ENCODE measurements at regions not wholly inside any gene's neighbourhood (a gene's known extent, or its start where the extent isn't known, plus 50 kb on each side); places are given as distances from the start of the nearest gene placed in this dataset.
"Not testable (repeated sequence)": the region's sequence is repeated elsewhere in the genome, so short reads cannot be mapped to it uniquely, and the experiment has no call there.

DNA sequence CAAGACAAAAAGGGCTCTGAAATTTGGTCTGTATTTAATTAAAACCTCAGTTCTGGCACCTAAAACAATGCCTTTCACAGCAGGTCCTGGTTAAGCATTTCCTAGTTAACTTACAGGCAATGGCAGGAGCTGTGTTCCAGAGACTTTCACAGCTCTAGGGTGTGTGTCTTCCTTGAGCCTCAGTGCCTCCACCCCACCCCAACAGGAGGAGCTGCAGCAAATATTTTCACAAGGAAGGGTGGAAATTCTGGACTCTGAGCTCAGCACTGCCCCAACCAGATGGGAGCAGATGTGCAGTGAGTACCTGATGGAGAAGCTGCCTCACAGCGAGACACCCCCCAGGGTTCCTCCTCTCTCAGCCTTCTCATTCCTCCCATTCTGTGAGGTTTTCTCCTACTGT is 106.3 kb upstream of the SPATA12 start:
- no peak for DNase-seq

- DNase-seq: no peak
These were observed 107.6 kb upstream of the SPATA12 start for GRCh38 chr3:56952846-56953245.

GRCh38 chr3:56952061-56952460 is 108.4 kb upstream of the SPATA12 start:
- no peak for DNase-seq

- DNase-seq: no peak
These were observed 109.1 kb upstream of the SPATA12 start for GRCh38 chr3:56951366-56951765.

- DNase-seq: not testable (repeated sequence)
These were observed 115.1 kb upstream of the SPATA12 start for GRCh38 chr3:56945378-56945777.

DNA sequence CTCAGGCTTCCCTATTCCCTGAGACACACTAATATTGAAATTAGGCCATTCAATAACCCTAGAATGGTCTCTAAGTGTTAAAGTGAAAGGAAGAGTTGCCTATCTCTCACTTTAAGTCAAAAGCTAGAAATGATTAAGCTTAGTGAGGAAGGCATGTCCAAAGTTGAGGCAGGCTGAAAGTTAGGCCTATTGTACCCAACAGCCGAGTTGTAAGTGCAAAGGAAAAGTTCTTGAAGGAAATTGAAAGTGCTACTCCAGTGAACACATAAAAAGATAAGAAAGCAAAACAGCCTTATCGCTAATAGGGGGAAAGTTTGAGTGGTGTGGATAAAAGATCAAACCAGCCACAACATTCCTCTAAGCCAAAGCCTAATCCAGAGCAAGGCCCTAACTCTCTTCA is 117.9 kb upstream of the SPATA12 start:
- no peak for DNase-seq

DNA sequence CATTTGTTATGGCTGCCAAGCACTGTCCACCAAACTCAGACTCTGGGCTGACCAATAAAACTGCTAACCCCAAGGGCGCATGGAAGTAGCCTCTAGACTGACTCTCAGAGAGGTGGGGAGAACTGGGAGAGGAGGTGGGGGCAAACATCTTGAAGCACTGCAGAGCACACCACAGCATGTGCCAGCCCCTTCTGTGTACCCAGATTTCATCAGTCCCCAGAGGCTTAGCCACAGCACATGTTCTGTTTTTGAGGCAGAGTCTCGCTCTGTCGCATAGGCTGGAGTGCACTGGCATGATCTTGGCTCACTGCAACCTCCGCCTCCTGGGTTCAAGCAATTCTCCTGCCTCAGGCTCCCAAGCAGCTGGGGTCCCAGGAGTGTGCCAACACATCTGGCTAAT is 119.5 kb upstream of the SPATA12 start:
- no peak for DNase-seq

- DNase-seq: no peak
These were observed 120.1 kb upstream of the SPATA12 start for GRCh38 chr3:56940321-56940720.

GRCh38 chr3:56939834-56940233 is 120.6 kb upstream of the SPATA12 start:
- DNase-seq: no peak

DNA sequence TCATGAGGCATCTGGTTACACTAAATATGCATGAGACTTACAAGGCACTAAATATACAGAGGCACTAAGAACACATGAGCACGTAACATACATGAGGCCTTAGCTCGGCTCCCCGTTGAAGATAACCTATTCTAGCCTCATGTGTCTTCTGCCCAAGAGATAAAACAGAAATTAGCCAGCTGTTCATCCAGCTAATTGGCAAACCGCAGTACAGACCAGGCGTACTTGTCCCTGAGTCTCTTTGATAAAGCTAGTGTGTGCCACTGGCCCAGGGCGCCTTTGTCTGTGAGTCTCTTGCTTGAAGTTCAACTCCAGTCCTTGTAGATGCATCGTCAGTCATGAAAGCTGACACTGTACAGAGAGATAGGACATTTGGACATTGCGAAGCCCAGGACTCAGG is 121.9 kb upstream of the SPATA12 start:
- DNase-seq: no peak

- DNase-seq: no peak
These were observed 122.9 kb upstream of the SPATA12 start for GRCh38 chr3:56937580-56937979.

- no peak for DNase-seq
These were observed 124.7 kb upstream of the SPATA12 start for GRCh38 chr3:56935811-56936210.

- not testable (repeated sequence) for DNase-seq
These were observed 126.0 kb upstream of the SPATA12 start for GRCh38 chr3:56934481-56934880.

GRCh38 chr3:56933803-56934202 is 126.7 kb upstream of the SPATA12 start:
- no peak for DNase-seq

GRCh38 chr3:56932866-56933265 is 127.6 kb upstream of the SPATA12 start:
- DNase-seq: no peak

- DNase-seq: no peak
These were observed 128.6 kb upstream of the SPATA12 start for GRCh38 chr3:56931836-56932235.

GRCh38 chr3:56930706-56931105 is 129.0 kb upstream of the ARHGEF3 start:
- DNase-seq: no peak

- no peak for DNase-seq
These were observed 128.3 kb upstream of the ARHGEF3 start for GRCh38 chr3:56929809-56930615.

GRCh38 chr3:56928379-56929068 is 126.8 kb upstream of the ARHGEF3 start:
- no peak for DNase-seq

- DNase-seq: no peak
These were observed 126.1 kb upstream of the ARHGEF3 start for GRCh38 chr3:56927855-56928254.

GRCh38 chr3:56926947-56927282 is 125.2 kb upstream of the ARHGEF3 start:
- DNase-seq: no peak

- DNase-seq: no peak
These were observed 124.6 kb upstream of the ARHGEF3 start for GRCh38 chr3:56926243-56926946.

DNA sequence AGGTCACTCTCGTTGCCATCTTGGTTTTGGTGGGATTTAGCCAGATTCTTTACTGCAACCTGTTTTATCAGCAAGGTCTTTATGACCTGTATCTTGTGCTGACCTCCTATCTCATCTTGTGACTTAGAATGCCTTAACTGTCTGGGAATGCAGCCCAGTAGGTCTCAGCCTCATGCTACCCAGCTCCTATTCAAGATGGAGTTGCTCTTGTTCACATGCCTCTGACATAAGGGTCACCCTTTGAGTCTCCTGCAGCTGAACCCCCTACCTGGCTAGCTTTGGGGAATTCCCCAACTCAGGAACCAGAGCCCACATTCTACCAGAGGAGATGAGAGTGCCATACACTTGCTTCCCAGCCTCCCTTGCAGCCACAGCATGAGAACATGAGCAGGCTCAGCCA is 123.0 kb upstream of the ARHGEF3 start:
- not testable (repeated sequence) for DNase-seq
